ENCODE measurements at regions not wholly inside any gene's neighbourhood (a gene's known extent, or its start where the extent isn't known, plus 50 kb on each side); places are given as distances from the start of the nearest gene placed in this dataset.

GRCh38 chr18:29234751-29235150 is 1057.8 kb upstream of the CDH2 start:
- TF ChIP-seq CTCF (optimal IDR thresholded peaks at IDR 0.05 in 1 of 3, IDR thresholded peaks at IDR 0.05 in 1 of 3, conservative IDR thresholded peaks at IDR 0.05 in 1 of 3; ENCODE audit: extremely low read depth in 1 of 3, insufficient read depth in 2 of 3, low read length in 3 of 3) (no peak), EZH2 (IDR thresholded peaks at IDR 0.05; ENCODE audit: low read length) (no peak)

Measured in keratinocyte (primary cell).